ENCODE measurements at regions not wholly inside any gene's neighbourhood (a gene's known extent, or its start where the extent isn't known, plus 50 kb on each side); places are given as distances from the start of the nearest gene placed in this dataset.

DNA sequence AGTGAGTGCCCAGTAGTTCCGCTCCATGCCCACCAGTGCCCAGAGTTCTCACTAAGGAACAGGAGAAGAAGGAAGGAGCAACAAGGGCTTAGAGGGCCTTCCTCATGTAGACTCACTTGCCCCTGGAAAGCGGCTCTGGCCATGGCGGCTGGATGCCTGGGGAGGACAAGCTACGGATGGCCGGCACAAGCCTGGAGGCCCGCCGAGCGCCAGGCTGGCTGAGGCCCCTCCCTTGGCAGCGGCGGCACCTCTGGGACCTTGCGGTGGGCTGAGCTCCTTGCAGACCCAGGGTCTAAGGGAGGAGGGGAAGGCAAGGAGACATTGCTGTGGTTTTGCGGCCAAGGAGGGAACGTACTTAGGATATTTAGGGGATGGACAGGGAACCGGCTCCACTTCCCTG lies 160.1 kb downstream of the SALL1 start:
- no peaks in the 10 kb centered on the region for H3K4me1 ChIP-seq (ENCODE audit: insufficient read depth)
- 92% methylated on average over 14 of the region's 14 CpGs for WGBS (ENCODE audit: low lambda C conversion rate, missing lambda C conversion rate)
- no peak overlapping the region for H2AFZ ChIP-seq

DNA sequence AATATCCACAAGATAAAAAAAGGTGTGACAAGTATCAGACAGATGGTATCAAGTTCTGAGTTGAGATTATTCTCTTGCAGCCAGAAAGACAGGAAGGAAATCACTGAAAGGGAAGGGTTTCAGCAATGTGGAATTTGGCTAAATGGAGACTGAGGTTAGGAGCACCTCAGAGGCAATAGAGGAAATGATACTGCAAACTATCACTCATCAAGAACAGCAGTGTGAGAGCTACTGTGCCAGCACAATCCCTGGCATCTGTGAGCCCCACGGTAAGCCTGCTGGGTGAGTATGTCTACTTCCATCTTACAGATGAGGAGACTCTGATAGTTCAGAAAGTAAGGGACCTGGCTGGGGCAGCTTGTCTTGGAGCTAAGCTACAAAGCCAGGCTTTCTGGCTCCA lies 162.0 kb downstream of the SALL1 start:
- Histone ChIP-seq H3K4me2 (no peak overlapping the region), H3K4me3 (no peak overlapping the region), H3K79me2 (no peaks in the 10 kb centered on the region), H3K9me3 (ENCODE audit: low read depth) (no peaks in the 10 kb centered on the region), H3K4me1 (ENCODE audit: insufficient read depth) (no peaks in the 10 kb centered on the region), H3K27me3 (no peaks in the 10 kb centered on the region), H2AFZ (no peak overlapping the region), H4K20me1 (ENCODE audit: insufficient read depth, poor library complexity, severe bottlenecking) (no peaks in the 10 kb centered on the region), H3K36me3 (replicated peaks; ENCODE audit: insufficient read depth, low read depth) (no peaks in the 10 kb centered on the region), H3K9me2 (replicated peaks; ENCODE audit: insufficient read depth) (no peaks in the 10 kb centered on the region), H3K27ac (no peak overlapping the region)
- no peak for DNase-seq (ENCODE audit: low spot score)
- TF ChIP-seq EZH2phosphoT487 (IDR thresholded peaks at IDR 0.05; ENCODE audit: low read depth, severe bottlenecking, unreplicated experiment) = no peak
- TF ChIP-seq, protein P1, sequence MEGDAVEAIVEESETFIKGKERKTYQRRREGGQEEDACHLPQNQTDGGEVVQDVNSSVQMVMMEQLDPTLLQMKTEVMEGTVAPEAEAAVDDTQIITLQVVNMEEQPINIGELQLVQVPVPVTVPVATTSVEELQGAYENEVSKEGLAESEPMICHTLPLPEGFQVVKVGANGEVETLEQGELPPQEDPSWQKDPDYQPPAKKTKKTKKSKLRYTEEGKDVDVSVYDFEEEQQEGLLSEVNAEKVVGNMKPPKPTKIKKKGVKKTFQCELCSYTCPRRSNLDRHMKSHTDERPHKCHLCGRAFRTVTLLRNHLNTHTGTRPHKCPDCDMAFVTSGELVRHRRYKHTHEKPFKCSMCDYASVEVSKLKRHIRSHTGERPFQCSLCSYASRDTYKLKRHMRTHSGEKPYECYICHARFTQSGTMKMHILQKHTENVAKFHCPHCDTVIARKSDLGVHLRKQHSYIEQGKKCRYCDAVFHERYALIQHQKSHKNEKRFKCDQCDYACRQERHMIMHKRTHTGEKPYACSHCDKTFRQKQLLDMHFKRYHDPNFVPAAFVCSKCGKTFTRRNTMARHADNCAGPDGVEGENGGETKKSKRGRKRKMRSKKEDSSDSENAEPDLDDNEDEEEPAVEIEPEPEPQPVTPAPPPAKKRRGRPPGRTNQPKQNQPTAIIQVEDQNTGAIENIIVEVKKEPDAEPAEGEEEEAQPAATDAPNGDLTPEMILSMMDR (IDR thresholded peaks at IDR 0.05; ENCODE audit: poor library complexity) = no peak
- no peak for TF ChIP-seq EZH2 (IDR thresholded peaks at IDR 0.05; ENCODE audit: borderline replicate concordance)
- 86% methylated on average over 1 of the region's 1 CpG for WGBS (ENCODE audit: low lambda C conversion rate, missing lambda C conversion rate)

More for the DNA sequence above, 160.1 kb downstream of the SALL1 start:
- Histone ChIP-seq H3K9me3 (ENCODE audit: low read depth) (no peaks in the 10 kb centered on the region), H3K79me2 (no peaks in the 10 kb centered on the region), H4K20me1 (ENCODE audit: insufficient read depth, poor library complexity, severe bottlenecking) (no peaks in the 10 kb centered on the region), H3K4me3 (no peak overlapping the region), H3K9me2 (replicated peaks; ENCODE audit: insufficient read depth) (no peaks in the 10 kb centered on the region), H3K27ac (no peak overlapping the region), H3K27me3 (no peaks in the 10 kb centered on the region), H3K4me2 (no peak overlapping the region), H3K36me3 (replicated peaks; ENCODE audit: insufficient read depth, low read depth) (no peaks in the 10 kb centered on the region)
- TF ChIP-seq, protein P1 (IDR thresholded peaks at IDR 0.05; ENCODE audit: poor library complexity) = no peak
- TF ChIP-seq EZH2 (IDR thresholded peaks at IDR 0.05; ENCODE audit: borderline replicate concordance) (no peak), EZH2phosphoT487 (IDR thresholded peaks at IDR 0.05; ENCODE audit: low read depth, severe bottlenecking, unreplicated experiment) (no peak)
- no peak for DNase-seq (ENCODE audit: low spot score)

DNA sequence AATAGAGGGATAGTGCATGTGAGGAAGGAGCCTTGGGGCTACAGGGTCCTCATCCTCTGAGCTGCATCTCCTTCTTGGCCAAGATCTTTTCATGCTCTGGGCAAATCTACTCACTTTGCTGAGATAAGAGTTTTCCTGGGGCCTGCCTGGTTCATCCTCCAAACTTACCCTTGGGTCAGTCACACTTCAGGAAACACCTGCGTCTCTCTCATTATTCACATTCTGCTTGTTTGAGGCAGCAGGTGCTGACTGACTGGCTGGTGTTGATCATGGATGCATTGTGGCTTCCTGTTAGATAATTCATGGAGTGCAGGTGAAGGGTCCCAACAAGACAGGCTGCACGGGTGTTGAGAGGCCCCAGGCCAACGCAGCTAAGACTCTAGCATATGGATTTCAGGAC lies 162.6 kb downstream of the SALL1 start:
- Histone ChIP-seq H2AFZ (no peak overlapping the region), H3K79me2 (no peaks in the 10 kb centered on the region), H3K4me2 (no peak overlapping the region), H3K9me3 (ENCODE audit: low read depth) (no peaks in the 10 kb centered on the region), H4K20me1 (ENCODE audit: insufficient read depth, poor library complexity, severe bottlenecking) (no peaks in the 10 kb centered on the region), H3K27ac (no peak overlapping the region), H3K4me1 (ENCODE audit: insufficient read depth) (no peaks in the 10 kb centered on the region), H3K4me3 (no peak overlapping the region), H3K27me3 (no peaks in the 10 kb centered on the region), H3K36me3 (replicated peaks; ENCODE audit: insufficient read depth, low read depth) (no peaks in the 10 kb centered on the region), H3K9me2 (replicated peaks; ENCODE audit: insufficient read depth) (no peaks in the 10 kb centered on the region)
- no peak for DNase-seq (ENCODE audit: low spot score)
- no peak for TF ChIP-seq EZH2 (IDR thresholded peaks at IDR 0.05; ENCODE audit: borderline replicate concordance)
- TF ChIP-seq, protein P1 (IDR thresholded peaks at IDR 0.05; ENCODE audit: poor library complexity) = no peak
- 55% methylated on average over 3 of the region's 3 CpGs for WGBS (ENCODE audit: low lambda C conversion rate, missing lambda C conversion rate)

DNA sequence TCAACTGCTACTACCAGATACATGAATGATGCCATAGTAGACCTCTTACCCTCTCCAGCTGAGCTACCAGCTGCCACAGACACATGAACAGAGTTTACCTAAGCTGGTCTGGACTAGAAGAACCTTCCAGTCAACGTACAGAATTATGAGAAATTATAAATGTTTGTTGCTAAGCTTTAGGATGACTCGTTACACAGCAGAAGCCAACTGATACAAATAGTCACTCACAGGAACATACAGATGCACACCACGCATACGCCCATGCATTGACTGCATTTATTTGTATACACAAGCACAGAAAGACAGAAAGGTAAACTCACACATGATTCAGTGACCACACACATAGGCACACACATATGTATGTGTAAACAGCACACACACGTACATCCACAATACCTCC lies 164.6 kb downstream of the SALL1 start:
- Histone ChIP-seq H3K4me1 (ENCODE audit: insufficient read depth) (no peaks in the 10 kb centered on the region), H3K9me2 (replicated peaks; ENCODE audit: insufficient read depth) (no peaks in the 10 kb centered on the region), H3K27me3 (no peaks in the 10 kb centered on the region), H3K27ac (no peak overlapping the region), H3K36me3 (replicated peaks; ENCODE audit: insufficient read depth, low read depth) (no peaks in the 10 kb centered on the region), H3K79me2 (no peaks in the 10 kb centered on the region), H3K4me3 (no peak overlapping the region), H3K9me3 (ENCODE audit: low read depth) (no peaks in the 10 kb centered on the region), H2AFZ (no peak overlapping the region), H3K4me2 (no peak overlapping the region), H4K20me1 (ENCODE audit: insufficient read depth, poor library complexity, severe bottlenecking) (no peaks in the 10 kb centered on the region)
- TF ChIP-seq, protein P1 (IDR thresholded peaks at IDR 0.05; ENCODE audit: poor library complexity) = no peak
- TF ChIP-seq EZH2phosphoT487 (IDR thresholded peaks at IDR 0.05; ENCODE audit: low read depth, severe bottlenecking, unreplicated experiment) = no peak
- TF ChIP-seq EZH2 (IDR thresholded peaks at IDR 0.05; ENCODE audit: borderline replicate concordance) = no peak
- 73% methylated on average over 5 of the region's 5 CpGs for WGBS (ENCODE audit: low lambda C conversion rate, missing lambda C conversion rate)
- DNase-seq (ENCODE audit: low spot score) = no peak
